ENCODE measurements at regions not wholly inside any gene's neighbourhood (a gene's known extent, or its start where the extent isn't known, plus 50 kb on each side); places are given as distances from the start of the nearest gene placed in this dataset.

DNA sequence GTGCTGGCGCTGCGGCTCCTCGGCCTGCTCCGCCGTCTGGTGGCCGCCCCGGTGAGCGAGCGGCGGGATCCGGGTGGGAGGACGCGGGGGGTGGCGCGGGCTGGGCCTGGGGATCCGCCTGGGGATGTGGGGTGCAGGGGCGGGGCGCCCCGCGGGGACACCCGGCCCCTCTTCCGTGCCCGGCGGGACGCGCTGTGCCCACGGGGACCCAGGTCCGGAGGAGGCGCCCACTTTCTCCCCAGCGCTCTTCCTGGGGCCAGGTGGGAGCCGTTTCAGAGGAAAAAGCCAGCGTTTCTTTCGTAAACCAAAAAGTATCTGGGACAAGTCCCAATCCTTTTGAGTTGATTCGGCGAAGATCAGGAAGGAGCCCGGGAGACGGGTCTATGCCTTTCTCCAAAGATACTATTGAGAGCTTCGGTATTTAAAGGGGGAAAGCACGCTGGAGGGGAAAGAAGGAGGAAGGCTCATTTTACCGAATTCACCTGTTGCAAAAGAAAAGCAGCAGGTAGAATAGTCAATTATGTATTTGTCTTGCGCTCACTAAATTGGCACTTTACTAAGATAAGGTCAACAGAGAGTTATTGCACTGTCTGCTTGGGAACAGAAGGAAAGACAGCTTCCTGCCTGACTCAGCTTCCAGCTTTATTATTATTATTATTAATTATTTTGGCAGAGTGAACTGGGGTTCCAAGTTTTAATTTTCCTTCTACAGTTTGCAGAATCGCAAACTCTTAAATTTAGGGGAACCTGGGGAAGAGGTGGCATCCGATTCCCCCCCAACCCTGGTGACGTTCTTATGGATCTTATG, 81.5 kb upstream of the CD99 start:
- no peak for DNase-seq (ENCODE audit: low spot score)
- intact Hi-C loops (cut with DNase I), result loop anchor here (10.0 kb wide), 1 partner anchor 1155 kb away; the partner anchor contains the start of gene ASMTL

GRCh38 chrX:2608638-2609430, 82.3 kb upstream of the CD99 start:
- DNase-seq (ENCODE audit: low spot score), result peak; percentile 95
- intact Hi-C loops (cut with DNase I), result no loop called here

- intact Hi-C loops (cut with DNase I), result no loop called here
- no peak for DNase-seq (ENCODE audit: low spot score)
Measured at GRCh38 chrX:2607113-2607512, 84.0 kb upstream of the CD99 start.

GRCh38 chrX:2600564-2600963, 90.5 kb upstream of the CD99 start:
- intact Hi-C loops (cut with DNase I), result no loop called here

DNA sequence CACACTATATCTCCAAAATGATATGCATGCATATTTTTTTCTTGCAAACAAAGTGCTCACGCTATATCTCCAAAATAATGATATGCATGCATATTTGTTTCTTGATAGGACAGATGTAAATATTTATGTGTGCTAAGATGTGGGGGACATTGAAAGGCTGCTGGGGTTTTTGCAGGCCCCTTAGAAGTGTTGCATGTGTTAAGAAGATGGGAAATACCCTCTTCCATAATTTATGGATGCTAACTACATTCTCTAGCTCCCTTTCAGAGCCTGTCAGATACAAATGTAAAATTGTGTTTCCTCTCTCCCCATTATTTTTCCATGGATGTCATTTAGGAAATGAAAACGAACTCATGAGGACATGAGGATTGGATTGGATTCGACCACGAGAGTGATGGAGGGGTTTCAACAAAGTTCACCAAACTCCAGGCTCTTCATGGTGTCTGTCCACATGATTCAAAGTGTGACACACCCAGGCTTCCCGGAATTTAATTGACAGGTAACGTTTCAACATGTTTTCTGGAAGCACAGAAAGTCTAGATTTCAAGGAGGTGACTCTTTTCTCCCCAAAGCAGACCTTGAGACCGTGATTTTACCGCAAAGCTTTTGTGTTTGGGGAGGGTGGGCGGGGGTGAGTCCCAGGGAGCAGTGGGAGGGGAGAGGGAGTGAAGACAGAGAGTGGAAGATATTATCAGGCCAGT, 94.4 kb upstream of the CD99 start:
- intact Hi-C loops (cut with DNase I), result no loop called here

More at GRCh38 chrX:2600564-2600963, 90.5 kb upstream of the CD99 start:
- DNase-seq (ENCODE audit: low spot score), result no peak

DNA sequence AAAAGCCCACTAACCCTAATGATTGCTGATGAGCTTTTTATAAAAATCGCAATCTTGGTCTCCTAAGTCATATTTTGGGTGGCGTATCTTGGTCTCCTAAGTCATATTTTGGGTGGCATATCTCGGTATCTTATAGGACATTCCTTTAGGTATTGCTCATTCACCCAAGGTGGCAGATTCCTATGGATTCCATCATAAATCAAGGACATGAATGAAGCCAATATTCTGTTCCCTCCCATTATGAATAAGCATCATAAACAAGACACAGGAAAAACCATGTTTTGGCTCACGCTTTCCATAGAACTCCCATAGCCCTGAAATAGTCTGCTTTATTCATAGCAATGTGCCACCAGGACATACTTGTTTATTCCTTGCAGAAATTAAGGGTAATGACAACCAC, 95.0 kb upstream of the CD99 start:
- no peak for DNase-seq (ENCODE audit: low spot score)
- intact Hi-C loops (cut with DNase I), result no loop called here

More for the DNA sequence above, 94.4 kb upstream of the CD99 start:
- DNase-seq (ENCODE audit: low spot score), result no peak

DNA sequence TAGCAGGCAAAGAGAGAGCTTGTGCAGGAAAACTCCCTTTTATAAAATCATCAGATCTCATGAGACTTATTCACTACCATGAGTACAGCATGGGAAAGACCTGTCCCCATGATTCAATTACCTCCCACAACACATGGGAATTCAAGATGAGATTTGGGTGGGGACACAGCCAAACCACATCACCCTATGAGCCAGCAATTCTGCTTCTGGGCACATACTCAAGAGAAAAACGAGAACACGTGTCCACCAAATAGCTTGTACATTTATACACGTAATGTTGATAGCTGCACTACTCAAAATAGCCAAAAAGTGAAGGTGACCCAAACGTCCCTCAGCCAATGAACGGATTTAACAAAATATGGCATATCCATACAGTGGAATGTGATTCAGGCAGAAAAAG, 94.5 kb upstream of the DHRSX start:
- intact Hi-C loops (cut with DNase I), result loop anchor here (2.0 kb wide), 1 partner anchor 942 kb away; no protein-coding TSS in a partner anchor
- no peak for DNase-seq (ENCODE audit: low spot score)

- DNase-seq (ENCODE audit: low spot score), result no peak
- intact Hi-C loops (cut with DNase I), result loop anchor here (2.0 to 5.0 kb wide), 2 partner anchors 307 to 942 kb away; no protein-coding TSS in a partner anchor
Measured at GRCh38 chrX:2594491-2594890, 93.7 kb upstream of the DHRSX start.

- no peak for DNase-seq (ENCODE audit: low spot score)
- intact Hi-C loops (cut with DNase I), result loop anchor here (5.0 kb wide), 1 partner anchor 305 kb away; no protein-coding TSS in a partner anchor
Measured at GRCh38 chrX:2592279-2592678, 91.5 kb upstream of the DHRSX start.

DNA sequence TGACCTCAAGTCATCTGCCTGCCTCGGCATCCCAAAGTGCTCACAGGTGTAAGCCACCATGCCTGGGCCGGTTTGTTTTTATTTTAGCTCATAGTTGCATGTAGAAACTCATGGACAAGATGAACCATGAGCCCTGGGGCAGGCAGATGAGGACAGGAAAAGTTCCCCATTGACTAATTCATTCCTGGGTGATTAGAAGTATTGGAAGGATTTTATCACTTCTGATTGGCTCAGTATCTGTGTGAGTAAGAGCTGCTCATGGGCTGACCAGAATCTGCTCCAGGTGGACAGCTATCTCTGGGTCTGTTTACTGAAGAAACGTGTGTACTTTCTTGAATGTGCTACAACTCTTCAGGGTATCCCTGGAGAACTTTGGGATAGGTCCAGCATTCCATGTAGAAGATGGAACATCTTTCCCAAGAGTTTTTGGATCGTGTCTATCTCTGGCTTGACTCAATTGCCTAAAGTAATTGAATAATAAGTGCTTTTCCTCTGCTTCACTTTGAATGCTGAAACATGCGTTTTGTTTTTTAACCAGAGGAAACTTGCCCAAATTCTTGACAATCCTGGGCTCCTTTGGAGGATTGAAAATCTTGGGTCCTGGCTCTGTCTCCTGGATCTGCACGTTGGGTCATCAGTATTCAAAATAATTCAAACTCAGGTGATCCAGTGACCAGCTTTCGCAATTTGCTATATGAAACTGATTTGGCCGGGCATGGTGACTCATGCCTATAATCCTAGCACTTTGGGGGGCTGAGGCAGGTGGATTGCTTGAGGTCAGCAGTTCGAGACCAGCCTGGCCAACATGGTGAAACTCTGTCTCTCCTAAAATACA, 88.6 kb upstream of the DHRSX start:
- intact Hi-C loops (cut with DNase I), result loop anchor here (5.0 kb wide), 1 partner anchor 302 kb away; no protein-coding TSS in a partner anchor
- DNase-seq (ENCODE audit: low spot score), result no peak

GRCh38 chrX:2588049-2588448, 87.3 kb upstream of the DHRSX start:
- intact Hi-C loops (cut with DNase I), result no loop called here
- no peak for DNase-seq (ENCODE audit: low spot score)

DNA sequence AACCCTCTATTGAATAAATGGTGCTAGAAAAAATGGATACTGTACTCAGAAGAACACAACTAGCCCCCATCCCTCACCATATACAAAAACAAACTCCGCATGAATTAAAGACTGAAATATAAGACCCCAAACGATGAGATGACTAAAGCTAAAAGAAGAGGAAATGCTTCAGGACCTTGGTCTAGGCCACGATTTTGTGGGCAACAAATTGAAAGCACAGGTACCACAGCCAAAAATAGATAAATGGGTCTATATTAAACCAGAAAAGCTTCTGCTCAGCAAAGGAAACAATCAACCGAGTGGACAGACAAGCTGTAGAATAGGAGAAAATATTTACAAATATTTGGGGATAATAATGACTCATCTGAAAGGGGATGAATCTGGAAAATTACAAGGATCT, 86.4 kb upstream of the DHRSX start:
- intact Hi-C loops (cut with DNase I), result no loop called here
- DNase-seq (ENCODE audit: low spot score), result no peak

DNA sequence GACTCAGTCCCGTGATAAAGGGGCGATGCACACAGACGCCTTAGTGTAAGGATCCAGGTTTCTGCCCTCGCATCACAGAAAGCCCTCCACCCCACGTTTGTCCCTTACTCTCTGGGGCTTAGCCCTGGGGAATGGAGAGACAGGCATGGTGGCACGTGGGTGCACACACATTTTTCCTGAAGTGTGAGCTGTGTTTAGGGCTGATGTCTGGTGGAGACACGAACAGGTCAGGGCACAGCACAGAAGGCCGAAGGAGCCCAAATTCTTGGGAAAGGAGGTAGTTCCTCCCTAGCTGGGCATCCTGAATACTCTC, 84.3 kb upstream of the DHRSX start:
- no peak for DNase-seq (ENCODE audit: low spot score)
- intact Hi-C loops (cut with DNase I), result no loop called here

DNA sequence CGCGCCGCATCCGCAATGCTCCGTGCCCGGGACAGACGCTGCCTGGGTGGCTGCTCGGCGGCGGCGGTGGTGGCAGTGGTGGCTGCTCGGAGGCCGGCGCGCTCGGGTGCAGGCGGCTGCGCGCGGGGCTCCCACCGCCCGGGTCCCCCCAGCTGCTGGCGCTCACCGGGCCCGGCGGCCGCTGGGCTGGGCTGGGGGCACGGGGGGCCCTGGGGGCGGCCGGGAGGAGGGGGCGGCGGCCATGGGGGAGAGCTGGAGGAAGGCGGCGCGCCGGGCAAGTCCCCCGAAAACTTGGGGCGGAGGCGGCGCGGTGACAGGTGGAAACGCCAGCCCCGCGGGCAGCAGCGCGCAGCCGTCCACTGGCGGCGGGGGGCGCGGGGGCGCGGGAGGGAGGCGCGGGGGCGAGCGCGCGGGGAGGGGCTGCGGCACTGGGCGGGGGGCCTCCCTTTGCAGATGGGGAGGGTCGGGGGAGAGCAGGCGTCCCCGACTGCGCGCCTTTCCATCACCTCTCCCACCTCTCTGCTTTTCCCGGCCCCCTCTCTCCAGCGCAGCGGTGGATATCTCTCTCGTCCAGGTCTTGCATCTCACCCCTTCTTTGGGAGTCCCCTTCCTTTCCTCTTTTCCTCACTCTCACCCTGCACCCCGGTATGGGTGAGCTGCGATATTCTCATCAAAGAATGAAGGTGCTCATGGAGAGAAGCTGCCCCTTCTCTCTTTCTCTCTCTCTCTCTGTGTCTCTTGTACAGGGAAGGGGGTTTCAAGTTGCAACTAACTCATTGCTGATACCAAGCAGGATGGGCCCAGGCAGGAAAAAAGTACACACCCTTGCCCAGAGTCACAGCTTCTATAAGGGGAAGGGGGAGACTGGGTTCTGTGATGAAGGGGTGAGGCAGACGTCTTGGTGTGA, 83.7 kb upstream of the DHRSX start:
- DNase-seq (ENCODE audit: low spot score), result no peak
- intact Hi-C loops (cut with DNase I), result no loop called here

DNA sequence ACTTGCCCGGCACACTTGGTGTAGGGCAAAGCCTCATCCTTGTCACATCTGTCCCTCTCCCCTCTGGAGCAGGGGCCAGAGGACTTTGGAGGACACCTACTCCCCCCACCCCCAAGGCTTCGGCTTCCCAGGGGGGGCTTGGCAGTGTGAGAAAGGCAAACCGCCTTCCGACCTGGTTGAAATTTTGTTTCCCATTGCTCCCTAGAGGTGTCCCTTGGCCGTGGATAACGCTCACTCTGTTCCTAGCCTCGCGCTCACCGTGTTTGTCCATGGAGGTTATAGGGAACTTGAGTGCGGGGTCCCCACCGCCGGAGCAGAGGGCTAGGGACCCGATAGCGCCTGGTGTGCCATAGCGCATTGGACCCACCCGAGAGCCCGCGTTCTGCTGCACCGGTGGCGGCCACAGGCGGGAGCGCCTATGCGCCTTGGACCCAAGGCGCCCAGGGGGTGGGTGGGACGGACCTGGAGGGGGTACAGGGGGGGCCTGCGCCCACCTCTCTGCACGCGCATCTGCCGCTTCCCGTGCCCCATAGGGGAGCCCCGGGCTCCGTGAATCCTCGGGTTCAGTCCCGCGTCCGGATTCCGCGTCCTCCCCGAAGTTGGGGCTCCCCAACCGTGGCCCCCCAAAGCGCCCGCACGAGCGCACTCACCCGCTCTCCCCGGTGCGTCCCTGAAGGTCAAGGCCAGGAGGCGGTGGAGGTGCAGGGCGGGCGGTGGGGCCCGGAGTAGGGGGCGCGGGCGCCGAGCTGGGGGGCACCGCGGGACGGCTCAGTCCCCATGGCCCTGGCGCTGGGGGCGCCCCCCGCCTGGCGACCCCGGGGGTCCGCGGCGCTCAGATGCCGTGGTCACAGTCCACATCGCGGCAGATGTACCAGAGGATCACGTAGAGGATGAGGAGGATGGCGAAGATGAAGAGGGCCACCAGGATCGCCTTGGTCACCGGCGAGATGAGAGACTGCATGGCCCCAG, 82.7 kb upstream of the DHRSX start:
- intact Hi-C loops (cut with DNase I), result no loop called here
- no peak for DNase-seq (ENCODE audit: low spot score)

DNA sequence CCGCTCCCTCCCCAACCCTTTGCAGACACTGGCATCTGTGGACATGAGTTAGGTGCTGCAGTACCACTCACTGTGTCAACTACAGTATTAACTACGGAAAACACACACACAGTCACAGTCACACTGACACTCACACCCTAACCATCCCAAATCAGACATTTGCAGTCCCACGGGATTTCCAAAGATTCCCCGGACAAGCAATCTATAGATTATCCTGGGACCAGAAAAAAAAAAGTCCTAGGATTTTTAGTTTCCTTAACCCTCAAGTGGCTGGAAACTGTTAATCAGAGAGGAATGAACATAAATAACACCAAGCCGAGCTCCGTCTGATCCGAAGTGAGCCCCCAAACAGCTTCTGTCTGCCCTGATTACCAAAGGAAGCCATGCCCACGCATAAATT, 81.9 kb upstream of the DHRSX start:
- DNase-seq (ENCODE audit: low spot score), result no peak
- intact Hi-C loops (cut with DNase I), result no loop called here

DNA sequence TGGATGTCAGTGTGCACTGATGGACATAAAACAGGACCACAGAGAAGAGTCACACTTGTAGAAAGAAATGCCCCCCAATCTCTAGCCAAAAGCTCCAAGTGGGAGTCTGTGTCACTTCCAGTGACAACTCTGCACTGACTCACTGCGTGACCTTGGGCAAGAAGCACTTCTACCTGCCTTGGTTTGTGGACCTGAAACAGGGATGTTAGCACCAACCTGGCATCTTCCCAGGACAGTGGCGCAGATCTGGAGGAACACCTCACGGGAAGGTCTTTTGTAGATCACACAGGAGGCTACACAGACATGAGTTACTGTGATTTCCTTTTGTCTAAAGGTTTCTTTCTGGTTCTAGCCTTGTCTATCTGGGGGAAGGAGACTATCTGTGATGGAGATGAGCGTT, 80.5 kb upstream of the DHRSX start:
- intact Hi-C loops (cut with DNase I), result no loop called here
- no peak for DNase-seq (ENCODE audit: low spot score)
